ENCODE measurements at regions not wholly inside any gene's neighbourhood (a gene's known extent, or its start where the extent isn't known, plus 50 kb on each side); places are given as distances from the start of the nearest gene placed in this dataset.

GRCh38 chr6:4313044-4313686 is 177.8 kb upstream of the ECI2 start:
- no peak for DNase-seq

DNA sequence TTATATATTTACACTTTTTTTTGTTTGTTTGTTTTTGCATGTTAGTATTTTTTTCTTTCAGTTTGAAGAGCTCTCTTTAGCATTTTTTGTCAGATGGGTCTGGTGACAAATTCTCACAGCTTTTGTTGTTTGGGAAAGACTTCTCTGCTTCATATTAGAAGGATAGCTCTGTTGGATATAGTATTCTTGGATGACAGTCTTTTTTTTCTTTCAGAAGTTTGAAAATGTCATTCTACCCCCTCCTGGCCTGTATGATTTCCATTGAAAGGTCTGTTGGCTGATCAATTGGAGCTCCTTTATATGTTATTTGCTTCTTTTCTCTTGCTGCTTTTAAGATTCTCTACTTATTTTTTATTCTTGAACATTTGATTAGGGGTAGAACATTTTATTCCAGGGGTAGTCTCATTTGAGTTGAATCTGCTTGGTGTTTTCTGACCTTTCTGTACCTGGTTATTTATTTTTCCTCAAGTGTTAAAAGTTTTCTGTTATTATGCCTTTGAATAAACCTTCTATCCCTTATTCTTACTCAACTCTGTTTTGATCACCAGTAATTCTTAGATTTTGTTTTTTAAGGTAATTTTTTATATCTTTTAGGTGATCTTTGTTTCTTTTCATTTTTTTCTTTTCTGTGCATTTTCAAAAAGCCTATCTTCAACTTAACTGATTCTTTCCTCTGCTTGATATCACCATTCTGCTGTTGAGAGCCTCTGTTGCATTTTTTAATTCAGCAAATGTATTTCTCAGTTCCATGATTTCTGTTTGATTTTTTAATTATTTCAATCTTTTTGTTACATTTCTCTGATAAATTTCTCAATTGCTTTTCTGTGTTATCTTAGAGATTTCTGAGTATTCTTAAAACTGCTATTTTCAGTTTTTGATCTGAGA is 176.8 kb upstream of the ECI2 start:
- DNase-seq, result no peak

- no peak for DNase-seq
Observed at GRCh38 chr6:4309540-4309939, 174.2 kb upstream of the ECI2 start.

DNA sequence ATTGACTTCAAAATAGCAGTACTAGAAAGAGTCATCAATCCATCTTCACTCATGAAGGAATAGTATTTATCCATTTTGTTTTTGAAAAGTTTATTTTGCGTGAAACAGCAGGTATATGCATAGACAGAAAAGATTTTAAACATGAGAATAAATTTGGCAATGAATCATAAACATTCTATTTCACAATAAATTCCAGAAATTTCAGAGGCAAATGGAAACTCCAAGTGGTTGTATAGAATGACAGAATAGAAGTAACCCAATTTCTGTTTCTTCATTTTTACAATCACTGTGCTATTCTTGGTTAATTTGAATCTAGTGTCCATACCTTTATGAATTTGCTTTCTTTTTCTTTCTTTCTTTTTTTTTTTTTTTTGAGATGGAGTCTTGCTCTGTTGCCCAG is 173.0 kb upstream of the ECI2 start:
- no peak for DNase-seq

DNA sequence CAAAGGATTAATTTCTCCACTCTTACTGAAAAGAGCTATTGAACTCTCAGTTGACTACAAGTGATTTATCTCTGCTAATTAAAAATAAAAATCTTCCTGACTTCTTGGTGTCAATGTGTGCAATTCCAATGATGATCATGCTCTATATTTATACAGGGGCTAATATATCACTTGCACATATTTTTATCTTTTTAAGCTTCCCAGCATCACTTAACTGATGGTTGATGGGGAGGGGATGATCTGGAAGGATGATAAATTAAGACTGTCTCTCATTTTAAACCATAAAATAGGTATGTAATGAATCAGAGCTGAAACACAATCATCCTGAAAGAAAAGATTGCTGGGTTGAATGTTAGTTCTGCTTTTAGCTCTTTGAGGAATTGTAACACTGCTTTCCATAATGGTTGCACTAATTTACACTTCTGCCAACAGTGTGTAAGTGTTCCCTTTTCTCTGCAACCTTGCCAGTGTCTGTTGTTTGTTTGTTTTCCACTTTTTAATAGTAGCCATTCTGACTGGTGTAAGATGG is 169.6 kb upstream of the ECI2 start:
- DNase-seq, result no peak

- DNase-seq, result no peak
Observed at GRCh38 chr6:4303638-4304037, 168.3 kb upstream of the ECI2 start.

DNA sequence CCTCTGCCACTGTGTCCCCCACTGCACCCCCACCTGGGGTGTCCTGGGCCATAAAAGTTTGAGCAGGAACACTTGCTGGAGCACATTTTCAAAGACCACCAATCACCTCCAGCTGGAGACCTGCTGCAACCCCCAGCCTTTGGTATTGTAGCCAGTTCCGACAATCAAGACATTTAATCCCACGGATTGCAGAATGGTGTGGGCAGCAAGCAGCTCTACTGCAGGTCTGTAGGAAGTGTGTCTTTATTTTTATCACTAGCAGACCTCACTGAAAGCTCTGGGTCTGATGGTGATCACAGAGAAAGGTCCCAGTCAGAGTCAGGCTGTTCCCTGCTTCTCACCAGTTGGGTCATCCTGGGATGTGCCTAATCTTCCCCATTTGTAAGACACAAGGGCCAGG is 167.1 kb upstream of the ECI2 start:
- DNase-seq, result no peak

DNA sequence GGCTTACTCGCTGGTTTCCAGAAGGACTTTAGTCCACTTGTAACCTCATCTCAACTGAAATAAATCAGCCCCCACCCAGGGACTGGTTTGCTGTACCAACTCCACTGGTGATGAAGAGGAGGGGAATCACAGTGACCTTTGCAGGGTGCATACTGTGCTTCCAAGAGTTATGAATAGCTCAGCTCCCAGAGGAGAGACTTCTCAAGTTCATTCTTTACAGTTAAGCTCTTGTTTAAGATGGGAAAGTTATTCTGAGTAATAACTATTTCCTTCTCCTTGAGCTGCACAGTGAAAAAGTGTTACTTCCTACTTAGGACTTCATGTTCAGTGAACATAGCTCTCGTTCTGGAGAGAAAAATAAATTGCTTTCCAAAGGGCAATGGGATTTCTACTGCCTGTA is 166.5 kb upstream of the ECI2 start:
- DNase-seq, result no peak

DNA sequence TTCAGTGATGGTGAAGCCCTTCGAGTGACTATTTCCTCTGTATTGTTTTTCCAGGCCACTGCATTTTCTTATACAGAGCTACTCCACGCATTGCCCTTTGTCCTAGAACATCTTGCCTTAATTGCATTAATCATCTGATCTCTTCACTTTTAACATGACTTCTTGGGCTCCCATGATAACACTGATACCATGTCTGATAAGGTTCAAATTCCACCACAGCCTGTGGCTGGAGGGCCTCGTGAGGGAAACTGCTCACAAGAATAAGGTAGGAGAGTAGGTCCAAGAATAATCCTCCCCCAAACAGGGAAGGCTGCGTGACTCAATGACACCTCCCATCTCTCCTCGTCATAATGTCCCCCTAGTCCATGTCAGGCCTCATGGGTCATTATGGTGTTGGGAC is 165.5 kb upstream of the ECI2 start:
- no peak for DNase-seq

DNA sequence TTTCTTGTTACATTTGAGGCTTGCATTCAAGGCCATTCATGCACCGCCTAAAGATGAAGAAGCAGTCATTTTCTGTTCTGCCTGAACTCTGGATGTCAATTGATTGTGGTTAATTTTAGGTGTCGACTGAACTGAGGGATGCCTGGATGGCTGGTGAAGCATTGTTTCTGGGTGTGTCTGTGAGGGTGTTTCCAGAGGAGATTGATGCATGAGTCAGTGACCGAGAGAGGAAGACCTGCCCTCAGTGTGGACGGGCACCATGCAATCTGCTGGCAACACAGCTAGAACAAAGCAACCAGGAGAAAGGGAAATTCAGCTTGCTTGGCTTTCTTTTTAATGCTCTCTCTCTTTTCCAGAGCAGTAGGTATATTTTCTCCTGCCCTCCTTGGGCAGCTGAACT is 164.1 kb upstream of the ECI2 start:
- no peak for DNase-seq

DNA sequence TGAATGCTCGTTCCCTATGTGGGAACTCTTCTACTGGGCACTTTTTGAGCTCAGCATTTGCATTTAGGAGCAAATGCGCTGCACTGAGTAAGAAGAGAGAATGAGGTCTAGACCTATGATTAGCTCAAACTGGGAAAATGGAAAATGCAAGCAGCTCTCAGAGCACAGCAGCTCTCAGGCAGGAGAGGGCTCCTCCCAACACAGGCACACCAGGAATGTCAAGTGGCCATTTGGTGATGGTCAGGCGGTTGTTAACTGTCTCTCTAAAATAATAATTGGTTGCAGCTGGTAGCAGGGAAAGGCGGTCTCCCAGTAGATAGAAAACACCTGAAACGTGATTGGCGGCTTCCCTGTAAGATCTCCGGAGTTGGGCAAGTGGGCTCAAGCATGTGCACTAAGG is 162.0 kb upstream of the ECI2 start:
- DNase-seq, result no peak

- DNase-seq, result no peak
Observed at GRCh38 chr6:4296552-4296951, 161.2 kb upstream of the ECI2 start.

DNA sequence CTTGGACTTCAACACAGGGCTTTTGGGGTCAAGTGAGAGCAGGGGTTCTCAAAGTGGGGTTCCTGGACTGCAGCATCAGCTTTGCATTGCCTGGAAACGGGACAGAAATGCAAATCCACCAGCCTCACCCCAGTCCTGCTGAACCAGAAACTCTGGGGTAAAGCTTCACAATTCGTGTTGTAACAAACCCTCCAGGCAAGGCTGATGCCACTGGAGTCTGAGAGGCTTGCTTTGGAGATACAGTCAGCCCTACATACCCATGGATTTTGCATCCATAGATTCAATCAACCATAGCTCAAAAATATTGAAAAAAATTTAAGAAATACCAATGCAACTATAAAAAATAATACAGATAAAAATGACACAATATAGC is 160.4 kb upstream of the ECI2 start:
- DNase-seq, result no peak

GRCh38 chr6:4295058-4295782 is 159.8 kb upstream of the ECI2 start:
- no peak for DNase-seq

GRCh38 chr6:4294636-4295035 is 159.3 kb upstream of the ECI2 start:
- DNase-seq, result no peak

- no peak for DNase-seq
Observed at GRCh38 chr6:4291453-4292403, 156.4 kb upstream of the ECI2 start.

- no peak for DNase-seq
Observed at GRCh38 chr6:4289770-4290320, 154.5 kb upstream of the ECI2 start.

DNA sequence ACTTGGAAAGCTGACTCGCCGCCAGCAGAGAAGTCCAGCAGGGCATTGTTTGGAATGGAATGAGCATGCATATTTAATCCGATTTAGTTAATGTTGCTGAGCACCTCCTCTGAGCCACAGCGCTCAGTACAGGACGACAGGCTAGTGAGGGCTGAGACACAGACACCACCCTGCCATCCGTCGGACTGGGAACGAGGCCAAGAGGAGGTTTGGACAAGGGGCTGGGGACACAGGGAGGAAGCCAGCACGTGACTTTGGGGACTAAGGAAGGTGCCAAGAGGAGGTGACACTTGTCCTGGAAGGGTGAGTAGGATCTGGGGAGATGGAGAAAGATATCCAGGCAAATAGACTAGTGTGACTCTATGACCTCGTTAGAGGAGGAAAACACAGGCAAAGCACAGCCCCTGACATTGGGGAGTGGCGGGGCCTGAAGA is 152.5 kb upstream of the ECI2 start:
- no peak for DNase-seq

DNA sequence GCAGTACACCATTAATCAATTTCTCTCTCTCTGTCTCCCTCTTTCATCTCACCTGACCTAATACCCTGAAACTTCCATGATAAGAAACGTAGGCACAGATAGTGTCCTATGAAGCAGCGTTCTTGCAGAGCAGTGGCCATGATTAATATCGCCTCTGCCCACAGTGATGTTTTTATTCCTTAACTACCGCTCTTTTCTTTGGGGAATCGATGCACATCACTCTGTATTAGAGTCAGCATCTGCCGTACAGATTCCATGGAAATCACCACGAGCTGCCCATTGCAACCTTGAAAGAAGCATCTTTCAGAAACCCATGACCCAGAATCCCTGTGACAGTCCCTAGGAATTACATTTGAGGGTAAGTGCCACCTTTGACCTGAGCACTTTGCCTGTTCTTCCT is 152.0 kb upstream of the ECI2 start:
- DNase-seq, result no peak

- no peak for DNase-seq
Observed at GRCh38 chr6:4282926-4283325, 147.6 kb upstream of the ECI2 start.

- no peak for DNase-seq
Observed at GRCh38 chr6:4281341-4282293, 146.2 kb upstream of the ECI2 start.

Measured in NCI-H1048 (cell line).